Inflammatory macrophage (primary cell): ENCODE measurements at regions not wholly inside any gene's neighbourhood (a gene's known extent, or its start where the extent isn't known, plus 50 kb on each side); places are given as distances from the start of the nearest gene placed in this dataset.
"Not testable (repeated sequence)": the region's sequence is repeated elsewhere in the genome, so short reads cannot be mapped to it uniquely, and the experiment has no call there.

Experiments
- DNase-seq, 2 donors: peaks; one replicate each; pipeline ENCODE4 v3.0.0-alpha.2; 2020 to 2022

DNA sequence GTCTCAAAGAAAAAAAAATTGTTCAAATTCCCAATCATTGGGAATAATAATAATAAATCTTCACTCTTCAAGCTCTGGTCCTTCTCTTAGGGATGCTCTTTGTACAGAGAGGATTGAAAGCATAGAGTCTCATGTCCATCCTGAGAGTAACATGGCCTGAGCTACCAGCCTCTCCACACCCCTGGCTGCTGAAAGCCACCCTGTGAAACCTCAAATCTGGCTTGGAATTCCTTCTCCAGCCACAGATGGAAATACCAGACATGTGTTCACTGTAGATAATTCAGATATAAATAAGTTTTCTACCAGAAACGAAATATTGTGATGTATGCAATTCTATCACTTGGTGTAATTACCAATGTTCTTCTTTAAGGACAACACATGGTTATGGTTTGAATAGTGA lies 140.6 kb downstream of the ARSF start:
- no peak for DNase-seq

DNA sequence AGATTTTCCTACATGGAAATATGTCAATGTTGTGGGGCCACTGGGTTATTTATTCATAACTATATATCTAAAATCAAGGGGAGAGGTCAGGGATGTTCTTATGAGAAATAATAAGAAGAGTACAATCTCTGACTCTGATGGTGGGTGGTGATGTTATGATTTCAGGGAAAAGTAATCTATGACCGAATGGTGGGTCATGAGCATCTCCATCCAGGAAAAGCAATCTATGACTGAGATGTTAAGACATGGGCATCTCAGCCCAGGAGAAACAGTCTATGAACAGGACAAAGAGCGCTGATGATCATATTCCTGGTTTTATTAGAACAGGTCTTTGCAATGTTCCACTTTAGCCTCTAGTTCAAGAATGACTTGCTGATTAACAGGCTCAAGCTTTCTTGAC lies 137.1 kb downstream of the ARSF start:
- DNase-seq: no peak

DNA sequence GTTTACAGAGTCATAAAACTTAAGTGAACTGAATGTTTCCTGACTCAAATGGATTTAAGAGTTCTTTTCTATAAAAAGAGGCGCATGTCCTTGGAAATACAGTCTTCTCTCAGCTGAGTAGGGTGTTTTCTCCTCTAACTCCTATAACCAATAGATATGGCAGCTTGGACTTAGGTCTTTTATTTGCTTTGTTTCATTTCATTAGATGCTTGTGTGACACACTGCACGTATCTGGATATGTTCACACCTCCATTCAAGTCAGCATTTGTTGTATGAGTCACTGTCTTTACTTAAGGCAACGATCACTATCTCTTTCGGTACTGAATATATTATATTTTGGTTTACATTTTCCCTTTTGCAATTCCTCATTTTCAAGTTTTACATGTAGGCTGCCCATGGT lies 136.6 kb downstream of the ARSF start:
- DNase-seq: no peak

DNA sequence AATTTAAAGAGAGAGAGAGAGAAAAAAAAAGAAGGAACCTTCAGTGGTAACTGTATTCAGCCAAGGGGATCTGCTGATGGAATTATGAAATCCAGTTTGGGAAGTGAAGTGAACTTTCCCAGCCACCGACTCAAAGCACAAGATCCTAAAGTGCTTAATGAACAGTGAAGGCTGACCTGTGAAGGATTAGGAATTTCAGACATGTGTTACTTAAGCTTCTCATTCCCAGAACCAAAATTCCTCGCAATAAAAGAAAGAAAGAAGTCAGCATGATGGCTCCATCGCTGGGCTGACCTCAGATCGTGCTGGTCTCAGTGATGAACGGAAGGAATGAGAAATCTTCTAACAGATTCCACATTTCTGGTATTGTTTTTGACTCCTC lies 135.2 kb downstream of the ARSF start:
- no peak for DNase-seq

DNA sequence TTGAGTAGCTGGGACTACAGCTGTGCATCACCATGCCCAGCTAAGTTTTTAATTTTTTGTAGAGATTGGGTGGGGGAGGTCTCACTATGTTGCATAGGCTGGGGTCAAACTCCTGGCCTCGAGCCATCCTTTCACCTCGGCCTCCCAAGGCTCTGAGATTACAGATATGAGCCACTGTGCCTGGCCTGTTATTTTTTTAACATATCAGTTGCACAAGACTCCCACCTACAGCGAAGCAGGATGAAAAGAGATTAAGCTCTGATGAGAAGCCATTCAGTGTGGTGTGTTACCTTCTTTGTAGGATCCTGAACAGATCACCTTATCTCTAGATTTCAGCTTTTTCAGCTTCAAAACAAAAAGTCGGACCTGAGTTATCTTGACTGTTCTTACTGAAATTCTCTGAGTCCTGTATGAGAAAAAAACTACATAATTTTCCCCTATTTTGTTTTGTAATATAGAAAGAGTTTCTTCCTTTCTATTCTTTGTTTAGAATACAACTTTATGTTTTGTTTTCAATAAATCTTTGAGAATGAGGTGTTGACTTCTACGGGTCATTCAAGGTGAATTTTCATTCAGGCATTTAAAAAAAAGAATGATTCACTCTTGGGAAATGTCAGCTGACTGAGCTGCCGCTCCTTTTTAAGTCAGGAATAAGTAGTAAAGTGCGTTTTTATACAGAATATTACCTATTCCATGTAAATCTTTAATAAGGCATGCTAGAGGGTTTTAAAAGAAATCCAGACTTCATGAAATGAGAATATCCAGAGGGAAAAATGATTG lies 134.6 kb downstream of the ARSF start:
- DNase-seq: no peak

DNA sequence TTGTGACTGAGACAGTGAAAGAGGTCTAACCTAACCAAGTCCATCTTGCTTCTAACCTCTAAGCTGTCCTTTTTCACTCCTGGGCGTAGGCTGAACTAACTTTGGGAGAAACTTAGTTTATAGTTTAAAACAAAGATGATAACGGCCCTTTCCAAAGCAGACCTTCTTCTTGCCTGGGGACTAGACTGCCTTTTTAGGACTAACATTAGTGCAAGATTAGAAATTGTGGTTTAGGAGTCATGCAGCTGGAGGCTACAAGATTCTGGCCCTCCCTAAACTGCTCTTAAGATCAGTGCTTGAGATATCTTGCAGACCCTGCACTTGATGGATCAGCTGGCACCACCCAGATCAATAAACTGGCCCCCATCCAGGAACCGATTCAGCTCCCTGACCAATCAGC lies 130.9 kb downstream of the ARSF start:
- DNase-seq: not testable (repeated sequence)

DNA sequence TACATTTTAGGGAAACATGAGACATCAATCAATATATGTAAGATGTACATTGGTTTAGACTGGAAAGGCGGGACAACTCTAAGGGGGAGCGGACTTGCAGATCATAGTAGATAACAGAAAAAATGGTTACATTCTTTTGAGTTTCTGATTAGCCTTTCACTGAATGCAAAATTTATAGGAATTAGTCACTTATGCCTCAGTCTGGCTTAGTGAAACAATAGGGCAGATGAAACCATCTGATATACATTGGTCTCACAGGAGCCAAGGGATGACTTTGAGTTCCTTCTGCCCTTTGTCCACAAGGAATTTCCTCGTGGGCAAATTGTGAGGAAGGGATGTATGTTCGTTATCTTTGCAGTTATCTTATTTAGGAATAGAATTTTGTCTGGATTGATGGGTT lies 128.2 kb downstream of the ARSF start:
- no peak for DNase-seq

DNA sequence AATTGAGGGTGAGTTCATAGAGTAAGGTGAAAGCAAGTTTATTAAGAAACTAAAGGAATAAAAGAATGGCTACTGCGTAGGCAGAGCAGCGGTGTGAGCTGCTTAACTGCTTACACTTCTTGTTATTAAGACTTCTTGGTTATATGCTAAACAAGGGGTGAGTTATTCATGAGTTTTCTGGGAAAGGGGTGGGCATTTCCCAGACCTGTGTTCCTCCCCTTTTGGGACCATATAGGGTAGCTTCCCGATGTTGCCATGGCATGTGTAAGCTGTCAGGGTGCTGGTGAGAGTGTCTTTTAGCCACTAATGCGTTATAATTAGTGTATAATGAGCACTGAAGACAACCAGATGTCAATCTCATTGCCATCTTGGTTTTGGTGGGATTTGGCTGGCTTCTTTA lies 126.5 kb downstream of the ARSF start:
- no peak for DNase-seq

DNA sequence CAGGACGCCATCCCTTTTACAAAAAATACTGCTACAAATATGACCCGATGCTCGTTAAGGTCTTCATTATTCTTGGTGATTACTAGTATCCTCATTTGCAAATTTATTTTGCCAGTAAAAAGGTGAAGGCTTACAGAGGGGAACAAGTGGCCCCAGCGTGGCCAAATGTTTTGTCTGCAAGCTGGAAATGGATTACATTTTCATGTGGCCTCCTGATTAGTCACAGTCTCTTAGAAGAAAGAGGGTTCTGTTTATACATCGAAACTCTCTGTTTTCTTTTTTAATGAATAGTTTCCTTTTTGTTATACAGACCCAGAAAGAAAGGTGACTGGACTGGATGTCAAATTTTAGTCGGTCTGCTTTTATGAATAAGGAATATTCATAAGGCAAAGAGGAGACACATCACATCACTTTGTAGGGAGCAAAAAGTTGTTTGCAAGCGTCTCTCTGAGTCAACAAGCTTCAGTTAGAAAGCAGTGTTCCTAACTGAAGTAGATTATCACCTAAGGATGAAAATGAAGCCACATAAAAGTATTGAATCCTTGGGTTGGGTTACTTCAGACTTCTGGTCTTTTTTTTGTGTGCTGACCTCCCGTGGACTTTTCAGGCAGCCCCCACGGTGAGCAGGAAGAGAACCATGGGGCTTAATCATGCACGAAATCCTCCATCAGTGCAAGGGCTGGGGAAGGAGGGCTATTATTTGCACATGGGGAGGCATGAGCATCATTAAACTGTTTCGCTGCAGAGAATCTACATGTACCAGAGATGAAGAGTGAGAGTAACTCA lies 125.6 kb downstream of the ARSF start:
- DNase-seq: no peak

DNA sequence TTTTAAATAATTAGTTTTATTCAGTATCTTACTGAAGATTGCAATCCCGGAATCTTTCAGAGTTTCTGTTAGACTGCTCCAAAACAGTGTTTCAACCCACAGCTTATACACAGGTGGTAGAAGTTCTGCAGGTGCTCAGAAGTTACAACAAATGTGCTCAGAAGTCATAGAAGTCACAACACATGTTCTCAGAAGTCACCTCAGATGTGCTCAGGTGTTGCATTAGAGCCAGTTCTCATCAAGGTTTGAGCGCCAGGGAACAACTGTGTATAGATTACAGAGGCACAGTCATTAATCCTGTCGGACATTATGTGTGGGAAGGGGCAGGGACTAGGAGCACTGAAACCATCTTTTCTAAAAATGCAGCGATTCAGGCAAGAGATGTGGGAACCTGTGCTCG lies 124.5 kb downstream of the ARSF start:
- DNase-seq: no peak
